Right cardiac atrium (tissue), 5 donors: ENCODE measurements at regions not wholly inside any gene's neighbourhood (a gene's known extent, or its start where the extent isn't known, plus 50 kb on each side); places are given as distances from the start of the nearest gene placed in this dataset.

Source experiments
- ATAC-seq, 2 donors: fragments of 200-7000 bp; cut with Tn5 transposase; one replicate each; pipeline versions ENCODE4 v1.8.0 to v1.9.1; 2020; ENCODE audit warnings: moderate library complexity in 2 of 2, mild to moderate bottlenecking in 1 of 2
- DNase-seq, 3 donors: peaks; one replicate each; pipeline ENCODE4 v3.0.0-alpha.2; 2020
- H3K27ac ChIP-seq: one replicate; pipeline ENCODE4 v1.5.1; 2013; ENCODE audit warnings: mild to moderate bottlenecking, low read length, control low read depth, moderate library complexity
- H3K27me3 ChIP-seq: one replicate; pipeline ENCODE4 v1.6.1; 2013; ENCODE audit not compliant: control insufficient read depth, insufficient read depth
- H3K4me1 ChIP-seq: one replicate; pipeline ENCODE4 v1.6.1; 2013; ENCODE audit warnings: low read length; ENCODE audit not compliant: control insufficient read depth, insufficient read depth
- H3K4me3 ChIP-seq: one replicate; pipeline ENCODE4 v1.5.1; 2013; ENCODE audit warnings: low read length, control low read depth
- H3K9me3 ChIP-seq: one replicate; pipeline ENCODE4 v1.6.1; 2013; ENCODE audit warnings: low read length; ENCODE audit not compliant: control insufficient read depth
- WGBS: extraction: QIAGEN DNeasy Blood & Tissue Kit; methylation state at CpG from one replicate; pipeline ENCODE4 v1.1.7; 2013; 5-methylcytosine and 5-hydroxymethylcytosine counted together
- intact Hi-C, 4 donors: fragments of 100-400 bp; cut with DNase I; formaldehyde crosslinking; loops; one replicate each; pipeline versions ENCODE4 v1.11.0 to v1.14.0; 2022 to 2023
- donor health status: healthy with polysubstance abuse.
- donor health status: DM: no; HTN: yes; CAD: no.
- donor health status: DM: no; HTN: no; CAD: no.
- donor health status: DM: no; HTN: yes; CAD: no; lungs with severe emphysema.
- donor health status: DM: yes; HTN: yes; CAD: no.

- intact Hi-C loops = no loop called here
- H3K27me3 ChIP-seq = no peaks in the 10 kb centered on the region
- no peaks in the 10 kb centered on the region for H3K4me1 ChIP-seq
- no peaks in the 10 kb centered on the region for H3K9me3 ChIP-seq
- no peak overlapping the region for H3K4me3 ChIP-seq
- H3K27ac ChIP-seq = no peak overlapping the region
- no peak for ATAC-seq
- WGBS = 90% methylated on average over 5 of the region's 5 CpGs
- DNase-seq = no peak
These were observed 50.2 kb upstream of the ADRA1B start for GRCh38 chr5:159866093-159866492.
